Calu3 (cell line): ENCODE measurements at regions not wholly inside any gene's neighbourhood (a gene's known extent, or its start where the extent isn't known, plus 50 kb on each side); places are given as distances from the start of the nearest gene placed in this dataset.
"Not testable (repeated sequence)": the region's sequence is repeated elsewhere in the genome, so short reads cannot be mapped to it uniquely, and the experiment has no call there.

Source experiments
- BruUV-seq: library from RNA; stranded (reverse); fragments of 400-500 nt; replicated peaks from 2 replicates; lab custom pipeline; 2021; lab: Mats Ljungman, UMichigan
- CTCF ChIA-PET: fragments of 300-600 bp; sonication (Branson Sonifier 250); formaldehyde crosslinking; loops from one replicate; lab custom pipeline; 2022; ENCODE audit warnings: antibody characterized with exemption; lab: Charles Lee
- DNase-seq: peaks from one replicate; pipeline ENCODE4 v3.0.0; 2022
- H3K27ac Mint-ChIP-seq: one replicate; pipeline ENCODE4 v1.8.0; 2022; ENCODE audit warnings: mixed read lengths; ENCODE audit not compliant: unreplicated experiment
- H3K27me3 Mint-ChIP-seq: one replicate; pipeline ENCODE4 v1.8.0; 2022; ENCODE audit warnings: mixed read lengths; ENCODE audit not compliant: unreplicated experiment
- H3K36me3 Mint-ChIP-seq: one replicate; pipeline ENCODE4 v1.8.0; 2022; ENCODE audit warnings: mild to moderate bottlenecking, moderate library complexity, mixed read lengths; ENCODE audit not compliant: insufficient read depth, unreplicated experiment
- H3K4me1 Mint-ChIP-seq: one replicate; pipeline ENCODE4 v1.8.0; 2022; ENCODE audit warnings: mild to moderate bottlenecking, low read depth, mixed read lengths; ENCODE audit not compliant: unreplicated experiment
- H3K4me3 Mint-ChIP-seq: one replicate; pipeline ENCODE4 v1.8.0; 2022; ENCODE audit warnings: mild to moderate bottlenecking, low read depth, moderate library complexity, mixed read lengths; ENCODE audit not compliant: unreplicated experiment
- H3K9me3 Mint-ChIP-seq: one replicate; pipeline ENCODE4 v1.8.0; 2022; ENCODE audit warnings: low read depth, mixed read lengths; ENCODE audit not compliant: unreplicated experiment
- intact Hi-C: fragments of 100-400 bp; cut with micrococcal nuclease; formaldehyde crosslinking; loops from one replicate; pipeline ENCODE4 v1.10.0; 2022; ENCODE audit not compliant: unreplicated experiment
- TF ChIP-seq, protein P1 (sequence below): fragments of 200-600 bp; IDR thresholded peaks from one replicate; pipeline ENCODE4 v1.8.0; 2022; ENCODE audit warnings: antibody characterized with exemption; ENCODE audit not compliant: unreplicated experiment

DNA sequence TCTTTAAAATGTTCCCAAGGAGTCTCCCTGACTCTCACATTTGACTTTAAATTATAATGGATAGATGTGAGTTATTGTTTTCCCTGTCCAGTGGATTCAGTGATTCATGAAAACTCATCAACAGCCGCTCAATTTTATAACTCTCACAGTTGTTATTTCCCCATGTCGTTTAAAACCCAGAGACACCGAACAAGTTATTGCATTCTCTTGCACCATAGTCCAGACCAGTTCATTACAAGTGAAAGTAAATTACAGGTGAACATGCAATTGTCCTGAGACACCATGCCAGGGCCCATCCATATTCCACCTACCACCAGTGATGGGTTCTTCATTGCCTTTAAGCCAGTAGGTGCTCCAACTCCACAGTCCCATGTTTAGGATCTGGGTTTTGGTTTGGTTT lies 85.7 kb upstream of the CMKLR1 start:
- no peaks in the 10 kb centered on the region for H3K4me1 Mint-ChIP-seq
- DNase-seq = no peak
- CTCF ChIA-PET = no interaction called here
- H3K4me3 Mint-ChIP-seq = no peak overlapping the region
- H3K36me3 Mint-ChIP-seq = no peaks in the 10 kb centered on the region
- peaks cover 72% of the 10 kb centered on the region for H3K27me3 Mint-ChIP-seq
- H3K27ac Mint-ChIP-seq = no peak overlapping the region
- intact Hi-C loops = no loop called here
- TF ChIP-seq, protein P1, sequence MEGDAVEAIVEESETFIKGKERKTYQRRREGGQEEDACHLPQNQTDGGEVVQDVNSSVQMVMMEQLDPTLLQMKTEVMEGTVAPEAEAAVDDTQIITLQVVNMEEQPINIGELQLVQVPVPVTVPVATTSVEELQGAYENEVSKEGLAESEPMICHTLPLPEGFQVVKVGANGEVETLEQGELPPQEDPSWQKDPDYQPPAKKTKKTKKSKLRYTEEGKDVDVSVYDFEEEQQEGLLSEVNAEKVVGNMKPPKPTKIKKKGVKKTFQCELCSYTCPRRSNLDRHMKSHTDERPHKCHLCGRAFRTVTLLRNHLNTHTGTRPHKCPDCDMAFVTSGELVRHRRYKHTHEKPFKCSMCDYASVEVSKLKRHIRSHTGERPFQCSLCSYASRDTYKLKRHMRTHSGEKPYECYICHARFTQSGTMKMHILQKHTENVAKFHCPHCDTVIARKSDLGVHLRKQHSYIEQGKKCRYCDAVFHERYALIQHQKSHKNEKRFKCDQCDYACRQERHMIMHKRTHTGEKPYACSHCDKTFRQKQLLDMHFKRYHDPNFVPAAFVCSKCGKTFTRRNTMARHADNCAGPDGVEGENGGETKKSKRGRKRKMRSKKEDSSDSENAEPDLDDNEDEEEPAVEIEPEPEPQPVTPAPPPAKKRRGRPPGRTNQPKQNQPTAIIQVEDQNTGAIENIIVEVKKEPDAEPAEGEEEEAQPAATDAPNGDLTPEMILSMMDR = no peak
- H3K9me3 Mint-ChIP-seq = no peaks in the 10 kb centered on the region
- no TSS peak for BruUV-seq

DNA sequence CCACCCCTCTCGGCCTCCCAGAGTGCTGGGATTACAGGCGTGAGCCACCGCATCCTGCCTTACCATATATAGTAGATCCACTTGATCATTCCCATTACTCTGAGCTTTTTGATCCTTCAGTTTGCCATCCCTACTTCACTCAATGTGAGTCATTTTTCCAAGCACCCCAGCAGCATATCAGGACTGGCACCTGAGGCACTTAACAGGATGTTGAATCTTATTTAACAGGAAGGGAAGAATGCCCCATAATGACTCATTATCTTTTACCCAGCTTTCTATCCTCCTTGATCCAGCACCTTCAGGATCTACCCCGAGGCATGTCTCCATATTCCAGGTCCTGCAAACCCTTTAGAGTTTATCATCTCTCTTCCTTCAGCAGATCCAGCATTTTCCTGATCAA lies 84.9 kb upstream of the CMKLR1 start:
- Mint-ChIP-seq H3K27me3 (peaks cover 64% of the 10 kb centered on the region), H3K9me3 (no peaks in the 10 kb centered on the region), H3K36me3 (no peaks in the 10 kb centered on the region), H3K4me3 (no peak overlapping the region), H3K27ac (no peak overlapping the region), H3K4me1 (no peaks in the 10 kb centered on the region)
- BruUV-seq = no TSS peak
- CTCF ChIA-PET = interaction anchor here (1.2 kb wide), 1 partner anchor 12 kb away, joined by 3 read pairs; no protein-coding TSS in a partner anchor
- DNase-seq = no peak
- TF ChIP-seq, protein P1 = no peak
- intact Hi-C loops = no loop called here

DNA sequence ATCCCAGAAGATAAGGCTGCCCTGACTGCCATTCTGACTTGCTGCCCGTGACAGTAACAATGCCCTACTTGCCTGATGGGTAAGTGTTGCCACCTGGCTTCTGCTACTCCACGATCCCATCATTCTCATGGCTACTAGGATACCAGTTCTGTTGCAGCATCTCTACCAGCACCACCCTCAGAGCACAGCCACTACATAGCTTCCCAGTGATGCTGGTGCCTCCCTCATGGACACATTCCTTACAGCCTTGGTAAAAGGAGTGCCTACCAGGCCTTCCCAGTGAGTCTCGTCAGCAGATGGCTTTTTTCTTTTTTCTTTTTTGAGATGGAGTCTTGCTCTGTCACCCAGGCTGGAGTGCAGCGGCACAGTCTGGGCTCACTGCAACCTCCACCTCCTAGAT lies 84.4 kb upstream of the CMKLR1 start:
- intact Hi-C loops = no loop called here
- no TSS peak for BruUV-seq

DNA sequence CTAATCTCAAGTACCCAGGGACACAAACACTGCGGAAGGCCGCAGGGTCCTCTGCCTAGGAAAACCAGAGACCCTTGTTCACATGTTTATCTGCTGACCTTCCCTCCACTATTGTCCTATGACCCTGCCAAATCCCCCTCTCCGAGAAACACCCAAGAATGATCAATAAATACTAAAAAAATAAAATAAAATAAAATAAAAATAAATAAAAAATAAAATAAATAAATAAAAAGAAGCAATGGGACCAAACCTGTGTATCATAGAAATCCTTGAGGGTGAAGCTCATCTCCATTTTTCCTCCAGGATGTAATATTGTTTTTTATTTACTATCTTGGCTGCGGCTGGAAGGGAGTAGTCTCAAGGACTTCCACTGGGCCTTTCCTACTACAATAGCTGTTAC lies 82.0 kb upstream of the CMKLR1 start:
- BruUV-seq, CTCF ChIA-PET, intact Hi-C loops, H3K27ac Mint-ChIP-seq, H3K36me3 Mint-ChIP-seq, H3K9me3 Mint-ChIP-seq, DNase-seq, H3K4me1 Mint-ChIP-seq, H3K4me3 Mint-ChIP-seq: not testable (repeated sequence)
- peaks cover 34% of the 10 kb centered on the region for H3K27me3 Mint-ChIP-seq

More for the DNA sequence above, 84.4 kb upstream of the CMKLR1 start:
- Mint-ChIP-seq H3K4me1 (no peaks in the 10 kb centered on the region), H3K4me3 (no peak overlapping the region), H3K27ac (no peak overlapping the region), H3K27me3 (peaks cover 58% of the 10 kb centered on the region), H3K9me3 (no peaks in the 10 kb centered on the region), H3K36me3 (no peaks in the 10 kb centered on the region)
- TF ChIP-seq, protein P1 = no peak
- CTCF ChIA-PET = interaction anchor here (1.2 kb wide), 1 partner anchor 12 kb away, joined by 3 read pairs; no protein-coding TSS in a partner anchor
- no peak for DNase-seq

DNA sequence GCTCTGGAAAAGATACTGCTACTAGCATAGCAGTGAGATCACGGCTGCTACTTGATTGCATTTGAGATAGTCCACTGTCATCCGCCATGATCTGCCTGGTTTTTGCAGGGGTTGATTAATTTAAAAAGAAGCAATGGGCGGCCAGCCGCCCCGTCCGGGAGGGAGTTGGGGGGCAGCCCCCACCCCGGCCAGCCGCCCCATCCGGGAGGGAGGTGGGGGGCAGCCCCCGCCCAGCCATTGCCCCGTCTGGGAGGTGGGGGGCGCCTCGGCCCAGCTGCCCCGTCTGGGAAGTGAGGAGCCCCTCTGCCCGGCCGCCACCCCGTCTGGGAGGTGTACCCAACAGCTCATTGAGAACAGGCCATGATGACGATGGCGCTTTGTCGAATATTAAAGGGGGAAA lies 81.3 kb upstream of the CMKLR1 start:
- intact Hi-C loops, H3K4me3 Mint-ChIP-seq, H3K36me3 Mint-ChIP-seq, DNase-seq, H3K9me3 Mint-ChIP-seq, H3K27ac Mint-ChIP-seq, H3K4me1 Mint-ChIP-seq, BruUV-seq: not testable (repeated sequence)
- CTCF ChIA-PET = interaction anchor here (0.6 kb wide), 1 partner anchor 141 kb away, joined by 3 read pairs; no protein-coding TSS in a partner anchor
- peaks cover 28% of the 10 kb centered on the region for H3K27me3 Mint-ChIP-seq
